GM21737 (cell line): ENCODE measurements at regions not wholly inside any gene's neighbourhood (a gene's known extent, or its start where the extent isn't known, plus 50 kb on each side); places are given as distances from the start of the nearest gene placed in this dataset.
"Not testable (repeated sequence)": the region's sequence is repeated elsewhere in the genome, so short reads cannot be mapped to it uniquely, and the experiment has no call there.

Source experiments
- ATAC-seq: cut with Tn5 transposase; IDR thresholded peaks from one replicate; pipeline ENCODE4 v1.9.1; 2021; ENCODE audit warnings: mild to moderate bottlenecking, moderate library complexity; ENCODE audit not compliant: unreplicated experiment

DNA sequence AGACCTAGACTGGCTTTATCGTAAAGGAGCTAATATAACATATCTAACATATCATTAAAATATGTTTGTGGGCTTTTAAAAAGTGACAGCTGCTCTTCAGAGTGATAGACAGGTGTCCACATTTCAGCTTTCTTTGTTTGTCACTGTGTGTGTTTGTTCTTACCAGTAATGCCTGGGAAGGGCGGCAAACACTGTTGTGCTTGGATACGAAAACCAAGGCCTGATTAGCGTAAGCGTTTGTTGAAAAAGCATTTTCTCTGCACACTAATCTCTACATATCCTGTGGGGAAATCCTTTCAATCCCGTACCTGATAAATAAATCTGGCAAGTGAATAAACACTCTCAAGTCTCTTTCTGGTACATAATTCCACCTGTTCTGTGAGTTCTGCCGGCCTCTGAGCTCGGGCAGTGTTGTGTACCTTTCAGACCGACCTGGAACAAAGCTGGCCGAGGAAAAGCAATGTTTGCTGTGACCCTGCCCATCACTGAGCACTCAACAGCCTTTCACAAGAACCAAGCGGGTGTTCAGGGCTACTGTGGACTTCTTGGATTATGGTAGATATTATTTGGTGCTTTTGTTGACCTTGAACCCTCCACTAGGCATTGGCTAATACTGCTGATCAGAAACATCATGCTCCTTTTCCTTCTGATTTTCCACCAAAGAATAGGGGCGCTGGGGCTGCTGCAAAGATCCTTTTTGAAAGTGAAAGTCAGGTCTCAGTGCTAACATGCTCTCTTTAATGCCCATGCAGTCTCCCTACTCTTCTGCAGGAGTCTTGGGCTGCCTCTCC, 100.4 kb downstream of the CD83 start:
- no peak for ATAC-seq

DNA sequence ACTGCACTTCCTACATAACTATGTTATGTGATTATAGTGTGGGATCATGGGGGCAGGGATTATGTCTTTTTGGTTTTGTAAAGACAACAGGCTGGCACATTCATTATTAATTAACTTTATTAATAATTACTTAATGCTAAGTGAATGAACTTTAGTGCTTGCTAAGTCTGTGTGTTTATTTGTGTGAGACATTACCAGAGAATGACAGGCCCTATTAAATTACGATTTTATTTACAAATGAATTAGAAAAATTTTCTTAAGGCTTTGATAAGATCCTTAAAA, 100.9 kb downstream of the CD83 start:
- ATAC-seq = no peak

DNA sequence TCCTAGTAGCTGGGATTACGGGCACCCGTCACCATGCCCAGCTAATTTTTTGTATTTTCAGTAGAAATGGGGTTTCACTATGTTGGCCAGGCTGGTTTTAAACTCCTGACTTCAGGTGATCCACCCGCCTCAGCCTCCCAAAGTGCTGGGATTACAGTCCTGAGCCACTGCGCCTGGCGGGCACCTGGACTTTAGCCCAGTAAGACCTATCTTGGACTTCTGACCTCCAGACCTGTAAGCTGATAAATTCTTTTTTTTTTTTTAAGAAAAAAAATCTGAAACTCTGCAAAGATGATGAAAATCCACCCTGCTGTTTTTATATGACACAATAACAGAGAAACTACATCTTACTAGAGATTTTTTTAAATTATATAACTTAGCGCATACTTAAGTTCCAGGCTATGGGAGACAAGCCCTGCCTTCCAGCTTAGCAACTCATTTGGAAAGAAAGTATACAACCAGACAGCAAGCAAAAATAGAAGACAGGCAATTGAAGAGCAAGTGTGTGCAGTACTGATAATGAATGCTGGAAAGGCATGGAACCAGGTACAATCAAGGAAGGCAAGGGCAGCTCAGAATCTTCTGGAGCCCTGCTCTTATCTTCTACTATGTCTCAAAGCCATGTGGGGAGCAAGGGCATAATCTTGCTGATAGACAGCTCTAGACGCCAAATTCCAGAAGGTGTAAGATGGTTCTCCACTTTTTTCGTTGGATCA, 104.2 kb downstream of the CD83 start:
- ATAC-seq = no peak

DNA sequence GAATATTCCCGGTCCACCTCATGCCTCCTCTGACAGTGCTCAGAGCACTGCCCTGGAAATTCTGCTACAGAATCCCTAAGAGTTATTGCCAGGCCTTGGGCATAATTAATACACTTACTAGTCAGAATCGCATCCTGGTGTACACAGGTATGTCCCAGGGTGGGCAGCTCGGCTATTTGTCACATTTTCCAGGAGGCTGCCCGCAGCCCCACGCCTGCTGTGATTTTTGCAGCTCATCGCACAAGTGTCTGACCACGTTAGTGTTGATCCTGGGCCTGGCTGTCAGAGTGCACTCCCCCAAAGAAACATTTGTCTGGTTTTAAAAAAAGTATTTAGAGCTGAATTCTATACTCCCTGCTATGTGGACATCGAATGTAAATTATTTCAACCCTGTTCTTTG, 105.4 kb downstream of the CD83 start:
- ATAC-seq = no peak

DNA sequence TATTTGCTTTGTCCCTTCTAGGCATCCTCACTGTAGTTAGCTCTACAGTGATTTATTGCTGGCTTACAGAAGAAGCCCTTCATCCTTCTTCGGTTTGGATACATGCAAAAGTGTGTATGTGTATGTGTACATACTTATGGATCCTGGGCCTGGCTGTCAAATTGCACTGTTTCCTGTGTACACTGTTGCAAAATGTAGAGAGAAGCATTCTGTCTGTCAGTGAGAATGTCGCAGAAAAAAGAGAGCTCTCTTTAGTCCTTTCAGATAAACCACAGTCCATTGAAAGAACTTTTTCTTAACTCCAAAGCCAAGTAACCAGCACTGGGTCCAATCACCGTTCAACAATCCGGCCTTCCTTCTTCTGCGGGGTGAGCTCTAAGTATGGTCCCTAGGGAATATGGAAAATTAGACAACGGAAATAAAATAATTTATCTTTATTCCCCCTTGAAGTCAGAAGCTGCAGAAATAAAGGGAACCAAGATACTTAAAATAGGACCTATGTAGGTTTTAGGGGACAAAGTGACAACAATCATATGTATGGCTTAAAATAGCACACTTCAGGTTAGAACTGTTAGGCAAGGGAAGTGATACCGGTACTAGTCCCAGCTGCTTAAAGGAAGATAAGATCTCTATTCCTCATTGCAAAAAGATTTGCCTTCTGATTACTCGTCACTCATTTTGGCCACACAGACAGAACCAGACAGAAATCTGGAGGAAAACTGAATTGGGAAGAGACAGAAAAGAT, 107.0 kb downstream of the CD83 start:
- ATAC-seq = peak; percentile 54

DNA sequence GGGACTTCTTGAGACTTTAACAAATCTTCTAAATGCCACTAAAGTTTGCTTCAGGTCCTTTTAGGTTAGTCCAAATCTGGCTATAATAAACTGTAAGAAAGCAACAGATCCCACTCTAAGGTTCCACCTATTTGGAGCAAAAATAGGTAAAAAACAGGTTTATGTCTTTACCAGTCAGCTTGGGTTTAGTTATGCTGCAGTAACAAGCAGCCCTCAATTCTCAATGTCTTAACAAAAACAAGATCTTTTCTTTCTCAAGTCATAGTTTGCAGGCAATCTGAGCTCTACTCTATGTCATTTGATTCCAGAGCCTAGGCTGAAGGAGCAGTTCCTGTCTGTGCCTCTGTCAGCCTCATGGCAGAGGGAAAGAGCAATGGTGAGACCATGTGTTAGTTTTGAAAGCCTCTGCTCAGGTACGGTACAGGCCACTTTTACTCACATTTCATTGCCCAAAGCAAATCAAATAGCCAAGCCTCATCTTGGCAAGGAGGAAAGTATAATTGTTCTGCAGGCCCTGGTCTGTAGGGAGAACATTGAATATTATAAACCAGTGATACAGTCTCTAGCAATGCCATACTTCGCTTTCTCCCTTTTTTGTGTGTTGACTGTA, 108.6 kb downstream of the CD83 start:
- ATAC-seq = no peak

DNA sequence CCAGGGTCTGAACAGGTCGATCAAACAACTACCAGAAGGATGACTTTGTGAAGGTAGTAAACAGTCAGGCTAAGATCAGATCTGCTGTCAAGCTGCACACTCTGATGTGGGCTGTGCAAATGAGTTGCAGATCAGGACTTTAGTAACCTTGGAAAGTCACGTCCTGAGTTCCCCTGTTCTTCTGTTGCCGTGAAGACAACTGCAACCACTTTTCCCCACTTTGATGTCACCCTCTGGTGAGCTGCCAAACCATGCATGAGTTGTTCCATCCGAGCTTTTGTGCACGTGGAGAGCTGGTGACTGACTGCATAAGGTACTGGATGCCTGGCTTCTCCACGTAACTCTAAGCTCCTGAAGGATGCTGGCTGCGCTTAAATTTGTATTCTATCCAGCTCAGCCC, 111.0 kb downstream of the CD83 start:
- ATAC-seq = no peak

DNA sequence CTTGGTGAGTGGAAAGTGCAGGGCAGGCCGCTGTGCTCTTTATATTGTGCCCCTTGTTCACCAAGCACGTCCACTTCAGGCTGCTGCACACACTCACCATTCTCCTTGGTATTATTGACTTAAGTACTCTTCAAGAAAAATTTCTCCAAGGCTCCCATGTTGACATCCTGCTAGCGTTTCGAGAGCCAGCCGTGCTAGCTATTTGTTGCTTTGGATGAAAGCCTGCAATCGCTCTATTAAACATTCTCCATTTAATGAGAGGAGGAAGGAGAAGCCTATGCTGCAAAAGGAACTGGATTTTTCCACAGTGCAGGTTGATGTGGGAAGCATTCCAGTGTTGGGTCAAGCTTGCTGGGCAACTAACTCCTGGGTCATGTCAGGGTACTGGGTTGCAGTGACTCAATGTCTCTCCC, 113.5 kb downstream of the CD83 start:
- ATAC-seq = no peak

DNA sequence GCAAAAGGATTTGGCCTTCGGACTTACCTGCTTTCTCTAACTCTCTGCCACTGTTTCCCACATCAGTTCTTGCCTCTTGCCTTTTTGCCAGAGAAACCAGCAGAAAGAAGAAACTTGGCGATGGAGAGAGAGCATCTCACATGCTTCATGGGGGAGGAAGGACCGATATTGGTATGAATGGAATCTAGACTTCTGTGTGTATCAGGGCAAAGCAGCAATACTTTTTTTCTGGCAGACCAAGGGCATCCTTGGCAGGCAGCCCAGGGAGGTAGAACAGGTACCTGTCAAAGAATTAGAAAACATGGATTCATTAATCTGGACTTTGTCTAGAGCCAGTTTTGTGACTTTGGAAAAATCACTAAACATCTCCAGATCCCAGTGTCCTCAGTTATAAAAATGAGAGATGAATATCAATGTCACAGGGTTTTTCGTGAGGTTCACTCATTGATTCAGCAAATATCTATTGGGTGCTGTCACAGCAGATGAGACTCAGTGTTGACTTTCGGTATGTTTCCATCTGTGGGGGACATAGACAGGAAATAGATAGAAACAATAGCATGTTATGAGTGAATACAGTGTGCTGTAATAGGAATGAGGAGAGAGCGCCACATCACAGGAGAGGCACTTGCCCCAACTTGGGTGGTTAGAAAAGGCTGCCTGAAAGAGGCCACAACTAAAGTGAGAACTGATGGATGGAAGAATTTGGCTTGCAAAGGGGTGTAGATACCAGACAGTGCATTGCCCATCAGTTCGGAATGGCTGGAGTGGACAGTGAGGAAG, 114.1 kb downstream of the CD83 start:
- ATAC-seq = no peak

DNA sequence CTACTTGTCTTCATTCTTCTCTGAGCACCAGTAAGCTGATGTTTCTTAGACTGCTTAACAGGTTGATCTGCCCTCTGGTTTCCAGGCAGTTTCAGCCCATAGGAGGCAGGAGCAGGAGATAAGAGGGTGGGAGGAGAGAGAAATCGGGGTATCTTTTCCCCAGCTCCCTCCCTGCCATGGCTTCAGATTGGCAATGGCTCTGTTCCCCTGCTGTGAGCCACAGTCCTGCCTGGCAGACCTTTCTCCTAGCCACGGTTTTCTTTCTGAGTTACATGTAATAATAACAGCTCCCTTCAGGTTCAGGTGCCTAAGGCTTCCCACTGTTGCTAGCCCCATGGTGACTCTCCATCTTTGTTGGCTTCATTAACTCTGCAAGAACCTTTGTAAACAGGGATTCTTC, 115.3 kb downstream of the CD83 start:
- no peak for ATAC-seq

DNA sequence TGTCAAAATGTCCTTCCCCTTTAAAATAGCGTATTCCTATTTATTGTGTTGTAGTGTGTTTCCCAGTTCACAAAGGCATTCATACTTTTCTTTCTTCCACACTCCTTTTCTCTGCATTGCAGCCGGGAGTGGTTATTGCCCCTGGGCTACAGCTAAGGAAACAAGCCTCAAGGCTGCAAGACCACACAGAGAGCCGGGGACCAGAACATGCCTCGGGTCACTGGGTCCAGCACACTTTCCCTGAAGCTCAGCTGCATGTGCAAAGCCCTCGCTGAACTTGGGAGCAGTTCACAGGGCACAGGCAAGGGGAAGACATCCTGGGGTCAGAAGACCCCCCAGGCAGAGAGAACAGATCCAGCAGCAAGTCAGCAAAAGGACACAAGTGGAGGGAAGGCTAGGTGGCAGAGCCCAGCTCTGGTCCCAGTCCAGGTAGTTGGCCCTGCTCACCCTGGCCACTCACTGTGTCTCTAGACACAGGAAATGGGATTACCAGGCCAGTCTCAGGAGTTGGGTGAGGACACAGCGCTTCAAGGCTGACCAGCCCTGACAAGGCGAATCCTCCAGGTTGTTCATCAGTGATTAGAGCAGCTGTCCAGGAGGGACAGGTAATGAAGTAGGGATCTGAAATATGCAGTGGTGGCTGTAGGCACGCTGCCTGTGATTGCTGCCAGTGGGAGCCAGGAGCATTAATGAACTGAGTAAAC, 118.2 kb downstream of the CD83 start:
- no peak for ATAC-seq

DNA sequence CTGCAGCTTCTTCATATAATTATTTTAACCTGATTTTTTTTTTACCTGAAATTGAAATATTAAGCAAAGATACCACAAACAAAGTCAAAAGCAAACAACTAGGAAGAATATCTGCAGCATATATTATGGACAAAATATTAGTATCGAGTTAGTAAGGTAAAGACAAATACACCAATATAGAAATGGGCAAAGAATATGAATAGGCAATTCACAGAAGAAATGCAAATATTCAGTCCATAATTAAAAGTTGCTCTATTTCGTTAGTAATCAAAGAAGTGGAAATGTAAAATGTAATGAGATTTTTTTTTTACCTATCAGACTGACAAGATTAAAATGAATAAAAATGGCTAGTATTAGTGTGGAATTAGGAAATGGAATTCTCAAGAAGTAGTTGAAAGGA, 121.5 kb downstream of the CD83 start:
- no peak for ATAC-seq

DNA sequence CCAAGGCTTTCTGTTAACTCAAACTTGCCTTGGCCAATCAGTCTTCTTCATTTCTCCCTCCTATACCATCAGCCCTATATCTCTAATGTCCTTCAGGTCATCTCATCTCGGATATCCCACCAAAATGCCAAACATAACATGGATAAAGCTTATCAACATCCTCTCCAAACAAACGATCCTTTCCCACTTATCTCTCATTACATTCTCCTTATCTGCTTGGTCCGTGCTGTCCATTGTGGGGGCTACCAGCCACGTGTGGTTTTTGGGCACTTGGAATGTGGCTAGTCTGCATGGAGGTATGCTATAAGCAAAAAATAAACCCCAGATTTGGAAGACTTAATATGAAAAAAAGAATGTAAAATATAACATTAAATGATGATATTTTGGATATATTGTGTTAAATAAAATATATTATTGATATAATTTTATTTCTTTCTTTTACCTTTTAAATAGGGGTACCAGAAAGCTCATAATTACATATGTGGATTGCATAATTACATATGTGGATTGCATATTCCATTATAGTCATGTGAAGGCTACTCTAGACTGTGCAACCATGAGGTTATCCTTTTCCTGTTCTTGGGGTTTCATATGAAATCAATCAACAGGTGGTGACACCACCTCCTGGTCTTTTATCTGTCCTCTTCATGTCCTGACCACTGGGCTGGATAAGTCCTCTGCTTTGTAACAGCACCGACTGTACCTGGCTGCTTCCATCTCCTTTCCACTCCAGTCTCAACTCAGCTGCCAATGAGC, 123.0 kb downstream of the CD83 start:
- ATAC-seq = peak; percentile 46

DNA sequence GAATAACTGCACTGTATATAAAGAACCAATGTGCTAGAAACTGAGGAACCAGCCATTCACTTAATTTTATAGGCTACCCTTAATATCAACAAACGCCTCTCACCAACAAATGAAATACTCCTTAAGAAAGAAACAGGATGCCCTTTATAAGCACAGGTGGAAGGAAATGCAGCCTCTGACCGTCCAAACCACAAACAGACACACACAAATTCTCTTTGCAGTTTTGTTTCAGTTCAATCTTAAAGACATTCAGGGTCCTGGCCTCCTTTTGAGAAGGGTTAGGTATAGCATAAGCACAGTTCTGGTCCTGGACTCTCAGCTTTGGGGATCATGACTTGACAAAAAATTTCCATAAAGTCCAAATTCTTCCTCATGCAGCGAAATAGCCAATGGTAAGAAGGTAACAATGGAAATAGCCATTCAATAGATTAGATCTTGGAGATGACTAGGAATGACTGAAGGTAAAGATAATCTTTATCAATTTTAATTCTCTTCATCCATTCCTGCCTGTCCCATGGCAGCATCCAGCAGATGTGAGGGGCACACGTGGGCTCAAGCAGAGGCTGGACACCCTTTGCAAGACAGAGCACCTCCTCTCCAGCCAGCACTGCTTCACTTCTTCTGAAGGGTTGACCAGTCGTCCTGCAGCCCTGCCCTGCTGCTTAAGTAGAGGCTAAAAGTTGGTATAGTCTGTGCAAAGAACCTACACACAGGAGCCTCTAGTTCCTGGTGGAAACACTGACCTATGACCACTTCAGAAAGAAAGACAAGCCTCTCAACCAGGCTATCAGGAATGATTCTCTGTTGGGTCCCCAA, 123.9 kb downstream of the CD83 start:
- ATAC-seq = peak; percentile 71

DNA sequence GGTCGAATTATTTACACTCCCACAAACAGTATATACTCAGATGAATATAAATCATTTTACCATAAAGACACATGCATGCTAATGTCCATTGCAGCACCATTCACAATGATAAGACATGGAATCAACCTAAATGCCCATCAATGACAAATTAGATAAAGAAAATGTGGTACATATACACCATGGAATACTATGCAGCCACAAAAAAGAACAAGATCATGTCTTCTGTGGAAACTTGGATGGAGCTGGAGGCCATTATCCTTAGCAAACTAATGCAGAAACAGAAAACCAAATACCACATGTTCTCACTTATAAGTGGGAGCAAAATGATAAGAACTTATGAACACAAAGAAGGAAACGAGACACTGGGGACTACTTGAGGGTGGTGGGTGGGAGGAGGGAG, 125.3 kb downstream of the CD83 start:
- ATAC-seq = not testable (repeated sequence)

DNA sequence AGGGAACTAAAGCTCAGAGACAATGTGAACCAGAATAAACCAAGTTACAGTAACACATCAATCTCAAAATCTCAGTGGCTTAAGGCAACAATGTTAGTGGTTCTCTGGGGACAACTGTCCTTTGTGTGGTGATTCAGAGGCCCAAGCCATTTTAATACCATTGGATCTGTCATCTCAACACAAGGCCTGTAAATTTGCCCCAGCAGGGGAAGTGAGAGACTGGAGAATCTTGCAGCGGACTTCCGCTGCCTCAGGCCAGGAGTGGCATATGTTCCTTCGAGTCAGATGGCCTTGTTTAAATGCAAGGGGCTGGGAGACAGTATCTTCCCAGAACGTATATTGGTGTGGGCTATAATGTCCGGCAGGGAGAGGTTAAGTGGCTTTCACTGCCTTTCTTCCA, 126.0 kb downstream of the CD83 start:
- no peak for ATAC-seq

DNA sequence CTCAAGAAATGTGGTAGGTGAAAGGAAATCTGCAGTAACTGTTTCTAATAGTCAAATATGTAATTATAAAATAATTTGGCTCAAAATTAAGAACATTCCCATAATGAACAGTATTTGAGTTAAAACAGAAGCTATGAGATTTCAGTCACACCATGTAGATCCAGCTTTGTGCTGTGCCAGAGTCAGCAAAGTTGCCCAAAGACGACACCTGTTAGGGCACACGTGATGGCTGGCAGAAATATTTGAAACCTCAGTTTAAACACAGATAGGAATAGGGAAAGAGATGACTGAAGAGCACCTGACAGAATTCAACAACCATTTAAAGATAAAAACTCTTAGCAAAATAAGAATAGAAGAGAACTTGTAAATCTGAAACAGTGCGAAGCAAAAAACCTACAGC, 129.3 kb downstream of the CD83 start:
- ATAC-seq = no peak

DNA sequence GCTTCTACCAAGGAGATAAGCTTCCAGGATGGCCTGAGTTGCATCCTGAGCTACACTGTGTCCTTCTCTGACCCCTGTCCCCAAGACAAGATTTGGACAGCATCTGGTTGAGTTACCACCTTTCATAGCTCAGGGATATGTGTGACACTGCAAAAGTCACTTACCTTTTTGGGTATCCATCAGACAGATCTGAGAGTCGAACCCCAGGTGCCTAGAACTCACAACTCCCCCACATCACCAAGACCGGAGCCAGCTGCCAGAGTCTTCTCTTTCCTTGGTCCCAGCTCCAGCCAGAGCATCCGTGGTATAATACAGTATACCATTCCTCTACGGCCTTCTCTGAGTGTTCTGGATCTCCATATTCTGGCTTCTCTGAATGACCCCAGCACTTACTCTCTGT, 133.0 kb downstream of the CD83 start:
- no peak for ATAC-seq
